ENCODE measurements at regions not wholly inside any gene's neighbourhood (a gene's known extent, or its start where the extent isn't known, plus 50 kb on each side); places are given as distances from the start of the nearest gene placed in this dataset. TPM values are rescaled to one million over a fixed set of nuclear protein-coding genes. Genes with fewer than 3 reads are reported as not detected.

GRCh38 chr4:117984366-117984680, 50.0 kb upstream of the NDST3 start:
- no peak overlapping the region for H4K8ac ChIP-seq (ENCODE audit: low read depth, low read length)
- no peak overlapping the region for H3K4me2 ChIP-seq (ENCODE audit: insufficient read depth, low read length, poor library complexity, severe bottlenecking)
- no peak overlapping the region for H2AFZ ChIP-seq (ENCODE audit: low read length)
- no peak overlapping the region for H2BK120ac ChIP-seq (ENCODE audit: low read depth, low read length)
- H2BK12ac ChIP-seq (ENCODE audit: low read length) = no peak overlapping the region
- no peaks in the 10 kb centered on the region for H3K36me3 ChIP-seq (replicated peaks in 1 of 2; ENCODE audit: control insufficient read depth in 2 of 2, insufficient read depth in 2 of 2, low read length in 2 of 2)
- DNase-seq (ENCODE audit: low spot score) = no peak
- H3K18ac ChIP-seq (ENCODE audit: low read length) = no peak overlapping the region
- no peak overlapping the region for H3K4me3 ChIP-seq (ENCODE audit: low read length in 2 of 2)
- peaks cover 0 to 7% of the 10 kb centered on the region in 2 donors for H3K9me3 ChIP-seq (replicated peaks in 1 of 2; ENCODE audit: control insufficient read depth in 2 of 2, insufficient read depth in 1 of 2, low read depth in 1 of 2, low read length in 2 of 2)
- H3K27me3 ChIP-seq (ENCODE audit: control insufficient read depth in 3 of 3, insufficient read depth in 3 of 3, low read depth in 1 of 3, low read length in 3 of 3) = no peaks in the 10 kb centered on the region
- H4K91ac ChIP-seq (ENCODE audit: low read depth, low read length, poor library complexity) = no peak overlapping the region
- H2AK5ac ChIP-seq (ENCODE audit: low read depth, low read length) = no peak overlapping the region
- no peaks in the 10 kb centered on the region for H3K79me1 ChIP-seq (ENCODE audit: low read depth, low read length)
- H2BK5ac ChIP-seq (ENCODE audit: low read length) = no peak overlapping the region
- no peaks in the 10 kb centered on the region for H3K4me1 ChIP-seq (ENCODE audit: control insufficient read depth in 2 of 2, insufficient read depth in 1 of 2, low read depth in 1 of 2, low read length in 2 of 2)
- no peak overlapping the region for H3K4ac ChIP-seq (ENCODE audit: low read length)
- H2BK15ac ChIP-seq (ENCODE audit: low read length) = no peak overlapping the region
- H3K27ac ChIP-seq (replicated peaks; ENCODE audit: low read length) = no peak overlapping the region
- H3K14ac ChIP-seq (ENCODE audit: low read length) = no peak overlapping the region
- no CpG with 5 or more reads among the region's 2 CpGs for WGBS, 2 donors (ENCODE audit: extremely low coverage in 2 of 2, insufficient read length in 2 of 2, insufficient replicate concordance in 1 of 2)
- no peak overlapping the region for H3K9ac ChIP-seq (ENCODE audit: low read depth, low read length, poor library complexity)
- H3K23ac ChIP-seq (ENCODE audit: low read depth, low read length, poor library complexity) = no peak overlapping the region

Small RNA genes lying in the stretch of these regions (small RNA-seq; reads per million reads assigned to genes)
- not detected for gene AC107399.1 (ENCODE audit: insufficient read depth)

Measured in neuronal stem cell (in vitro differentiated cells).